HG02884 (cell line): ENCODE measurements at regions not wholly inside any gene's neighbourhood (a gene's known extent, or its start where the extent isn't known, plus 50 kb on each side); places are given as distances from the start of the nearest gene placed in this dataset.

ENCODE experiments used
- ATAC-seq: cut with Tn5 transposase; IDR thresholded peaks from one replicate; pipeline ENCODE4 v1.9.1; 2021; ENCODE audit warnings: mild to moderate bottlenecking, moderate library complexity; ENCODE audit not compliant: unreplicated experiment

DNA sequence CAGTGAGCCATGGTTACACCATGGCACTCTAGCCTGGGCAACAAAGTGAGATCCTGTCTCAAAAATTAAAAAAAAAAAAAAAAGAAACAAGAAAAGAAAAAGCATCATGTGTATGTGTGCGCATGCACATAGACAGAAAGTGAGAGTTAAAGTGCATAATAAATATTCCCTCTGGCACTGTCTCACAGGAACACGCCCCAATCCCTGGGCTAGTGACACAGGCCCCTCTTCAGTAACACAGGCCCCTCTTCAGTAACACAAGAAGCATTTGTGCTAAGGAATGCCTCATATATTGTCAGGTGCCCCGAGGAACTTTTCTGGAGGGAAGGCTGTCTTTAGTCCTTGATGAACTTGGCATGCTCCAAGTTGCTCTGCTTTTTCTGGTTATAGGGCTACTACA lies 57.5 kb downstream of the RPL27A start:
- ATAC-seq: no peak

DNA sequence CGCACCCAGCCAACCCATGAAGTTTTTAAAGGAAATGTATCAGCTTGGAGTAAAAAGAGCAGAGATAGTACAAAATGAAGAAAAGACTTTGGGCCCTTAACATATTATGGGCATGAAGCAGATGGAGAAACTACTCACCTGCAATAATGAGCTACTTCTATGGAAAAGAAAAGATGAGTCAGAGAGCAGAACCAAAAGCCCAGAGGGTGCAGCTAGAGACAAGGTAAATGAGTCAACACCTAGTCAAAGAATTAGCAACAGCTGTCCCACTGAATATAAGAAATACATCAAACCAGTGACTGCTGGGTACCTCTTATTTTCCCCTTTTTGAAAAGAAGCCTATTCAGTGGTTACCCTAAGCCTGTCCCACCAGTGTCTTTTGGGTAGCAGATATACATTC lies 61.8 kb downstream of the RPL27A start:
- ATAC-seq: no peak

DNA sequence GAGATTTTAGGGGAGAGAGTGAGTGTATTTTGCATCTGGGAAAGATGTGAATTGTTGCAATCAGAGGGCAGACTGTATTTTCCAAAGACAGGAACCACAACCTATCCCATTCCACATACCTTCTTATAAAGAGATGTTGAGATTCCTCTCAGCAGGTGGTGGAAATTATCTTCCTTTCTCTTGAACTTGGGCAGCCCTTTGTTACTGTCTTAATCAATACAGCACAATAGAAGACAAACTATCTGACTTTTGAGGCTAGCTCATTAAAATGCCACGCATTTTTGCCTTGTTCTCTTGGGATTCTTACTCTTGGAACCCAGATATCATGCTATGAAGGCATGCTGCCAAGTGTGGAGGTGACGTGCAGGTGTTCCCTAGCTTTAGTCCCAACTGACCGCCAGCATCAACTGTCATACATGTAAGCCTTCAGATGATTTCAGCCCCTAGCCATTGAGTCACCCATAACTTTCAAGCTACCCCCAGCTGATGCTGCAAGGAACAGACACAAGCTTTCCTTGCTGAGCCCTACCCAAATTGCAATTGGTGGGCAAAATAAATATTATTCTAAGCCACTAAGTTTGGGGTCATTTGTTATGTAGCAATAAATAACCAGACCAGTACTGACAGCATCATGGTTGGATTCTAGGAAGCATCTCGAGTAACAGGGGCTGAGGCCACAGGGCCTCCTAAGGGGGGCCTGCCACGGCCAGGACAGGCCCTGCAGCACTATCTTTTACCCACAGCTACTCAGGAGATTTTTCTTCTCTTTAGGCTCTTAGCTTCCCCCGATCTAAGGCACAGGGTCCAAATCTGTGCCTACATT lies 63.0 kb downstream of the RPL27A start:
- ATAC-seq: no peak

DNA sequence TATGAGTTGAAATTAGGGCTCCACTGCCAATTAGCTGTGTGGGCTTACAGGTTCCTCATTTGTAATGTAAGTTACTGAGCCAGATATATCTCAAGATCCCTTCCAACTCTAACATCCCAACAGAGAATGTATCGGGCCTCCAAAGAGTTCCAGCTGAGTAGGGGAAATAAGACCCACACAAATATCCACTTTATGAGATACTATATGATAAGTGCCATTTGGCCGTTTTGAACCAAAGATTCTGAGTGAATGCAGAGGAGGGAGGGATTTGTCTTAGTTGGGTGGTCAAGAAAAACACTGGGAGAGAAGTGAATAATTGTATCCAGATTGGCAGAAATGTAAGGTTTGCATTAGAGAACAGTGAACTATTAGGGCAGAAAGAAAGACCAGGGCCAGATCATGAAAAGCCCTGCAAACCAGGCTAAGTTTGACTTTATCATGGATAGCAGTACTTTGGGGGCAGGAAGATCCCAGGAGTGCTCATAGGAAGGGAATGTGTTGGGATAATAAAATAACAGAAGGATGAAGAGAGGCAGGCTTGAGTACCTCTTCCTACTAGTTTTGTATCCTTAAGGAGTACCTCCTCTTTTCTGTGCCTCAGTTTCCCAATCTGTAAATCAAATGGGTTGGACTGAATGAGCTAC lies 63.9 kb downstream of the RPL27A start:
- no peak for ATAC-seq

DNA sequence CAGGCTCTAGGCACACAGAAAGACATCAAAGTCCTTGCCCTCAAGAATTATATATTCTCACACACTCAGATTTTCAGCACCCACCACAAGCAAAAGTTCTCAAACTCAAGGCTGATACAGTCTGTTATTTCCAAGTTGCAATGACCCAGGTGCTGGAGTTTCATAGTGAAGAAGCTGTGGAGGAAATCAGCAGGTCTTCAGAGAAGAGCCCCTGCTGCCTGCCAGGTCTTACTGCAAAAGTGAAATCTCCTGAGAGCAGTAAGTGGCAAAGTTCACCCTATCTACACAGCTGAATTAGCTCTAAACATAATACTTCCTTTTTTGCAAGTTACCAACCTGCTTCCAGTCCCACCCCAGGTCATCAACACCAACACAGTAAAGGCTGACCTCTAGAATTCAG lies 64.6 kb downstream of the RPL27A start:
- ATAC-seq: no peak

DNA sequence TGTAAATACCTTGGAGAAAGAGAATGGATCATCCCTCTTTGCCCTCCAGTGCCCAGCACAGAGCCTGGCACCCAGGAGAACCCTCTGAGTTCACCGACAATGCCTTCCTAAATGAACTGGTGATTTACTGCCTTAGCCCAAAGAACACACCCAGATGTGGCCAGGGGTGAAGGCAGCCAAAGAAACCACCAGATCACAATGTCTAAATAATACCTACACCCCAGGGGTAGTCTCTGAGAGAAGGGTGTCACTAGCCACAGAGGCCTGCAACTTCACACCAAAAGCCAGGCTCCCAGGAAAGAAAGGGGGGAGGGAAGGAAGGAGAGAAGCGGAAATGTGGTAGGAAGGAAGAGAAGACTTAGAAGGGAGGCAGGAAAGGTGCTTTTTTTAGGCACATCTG lies 65.7 kb downstream of the RPL27A start:
- ATAC-seq: no peak

DNA sequence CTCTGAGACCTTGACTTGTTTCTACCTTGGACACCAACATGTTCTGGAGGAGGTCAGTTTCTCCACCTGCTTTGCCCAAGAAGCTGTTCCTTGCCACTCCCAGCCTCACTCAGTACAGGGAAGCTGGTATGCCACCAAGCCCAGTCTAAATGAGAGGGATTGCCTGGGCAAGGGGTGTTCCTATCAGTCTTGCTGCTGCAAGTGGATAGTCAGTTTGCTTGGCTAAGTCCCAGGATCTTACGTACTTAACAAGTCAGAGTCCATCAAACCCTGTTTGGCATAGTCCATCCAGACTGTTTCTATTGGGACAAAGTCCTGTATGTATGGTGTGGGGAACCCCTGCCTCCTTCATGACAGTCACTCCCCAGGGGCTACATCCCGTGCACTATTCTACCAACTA lies 66.6 kb downstream of the RPL27A start:
- no peak for ATAC-seq

DNA sequence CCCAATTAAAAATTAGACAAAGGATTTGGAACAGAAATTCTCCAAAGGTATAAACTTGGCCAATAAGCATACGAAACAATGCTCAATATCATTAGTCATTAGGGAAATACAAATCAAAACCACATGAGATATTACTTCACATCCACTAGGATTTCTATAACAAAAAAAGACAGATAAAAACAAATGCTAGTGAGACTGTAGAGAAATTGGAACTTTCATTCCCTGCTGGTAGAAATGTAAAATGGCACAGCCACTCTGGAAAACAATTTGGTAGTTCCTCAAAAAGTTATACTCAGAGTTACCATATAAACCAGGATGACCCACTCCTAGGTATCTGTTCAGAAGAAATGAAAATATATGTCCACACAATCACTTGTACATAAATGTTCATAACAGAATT lies 71.6 kb downstream of the RPL27A start:
- no peak for ATAC-seq

DNA sequence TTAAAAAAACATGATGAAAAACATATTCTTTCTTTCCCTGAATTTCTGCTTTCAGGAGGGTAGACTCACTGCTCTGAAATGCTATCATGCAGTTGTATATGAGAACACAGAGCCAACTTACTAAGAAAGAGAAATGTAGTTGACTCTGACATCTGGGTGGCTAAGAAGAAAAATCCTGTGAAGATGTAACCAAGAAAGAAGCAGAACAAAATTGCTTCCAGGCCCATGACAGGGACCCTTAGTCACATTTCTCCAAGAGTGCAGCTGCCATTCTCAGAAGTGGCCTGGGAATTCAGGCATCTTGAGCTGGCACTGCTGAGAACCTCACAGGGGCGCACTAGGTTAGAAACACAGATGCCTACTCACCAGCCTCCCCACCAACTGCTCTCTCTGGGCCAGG lies 73.6 kb downstream of the RPL27A start:
- ATAC-seq: no peak

DNA sequence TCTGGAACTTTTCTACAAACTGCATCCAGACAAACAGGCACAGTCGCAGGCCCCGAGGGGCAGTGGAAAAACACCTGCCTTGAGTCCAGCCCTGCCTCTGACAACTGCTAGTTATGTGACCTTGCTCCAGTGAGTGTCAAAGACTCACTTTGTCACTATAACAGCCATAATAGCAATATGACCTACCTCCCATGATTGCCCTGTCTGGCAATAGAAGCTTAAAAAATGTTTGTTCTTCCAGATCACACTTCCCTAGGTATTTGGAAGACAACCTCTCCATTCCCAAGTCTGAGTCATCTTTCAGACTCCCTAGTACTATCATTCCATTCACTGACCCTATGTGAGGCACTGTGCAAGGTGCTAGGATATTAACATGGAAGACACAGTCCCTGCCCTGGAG lies 74.5 kb downstream of the RPL27A start:
- no peak for ATAC-seq

DNA sequence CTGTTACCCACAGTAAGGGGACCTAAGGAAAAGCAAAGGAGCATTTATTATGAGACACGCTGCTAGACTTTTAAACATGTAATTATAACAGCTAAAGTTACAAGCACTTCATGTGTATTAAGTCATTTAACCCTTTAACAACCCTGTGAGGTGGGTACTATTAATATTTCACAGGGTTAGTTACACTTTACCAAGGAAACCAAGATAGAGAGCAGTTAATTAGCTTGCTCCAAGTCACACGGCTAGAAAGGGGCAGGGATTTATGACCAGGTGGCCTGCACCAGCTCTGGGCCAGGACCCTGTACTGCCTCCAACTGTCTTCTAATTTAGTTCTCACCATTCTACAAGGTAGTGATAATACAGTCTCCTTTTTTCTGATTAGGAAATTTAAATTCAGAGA lies 74.9 kb downstream of the RPL27A start:
- no peak for ATAC-seq

DNA sequence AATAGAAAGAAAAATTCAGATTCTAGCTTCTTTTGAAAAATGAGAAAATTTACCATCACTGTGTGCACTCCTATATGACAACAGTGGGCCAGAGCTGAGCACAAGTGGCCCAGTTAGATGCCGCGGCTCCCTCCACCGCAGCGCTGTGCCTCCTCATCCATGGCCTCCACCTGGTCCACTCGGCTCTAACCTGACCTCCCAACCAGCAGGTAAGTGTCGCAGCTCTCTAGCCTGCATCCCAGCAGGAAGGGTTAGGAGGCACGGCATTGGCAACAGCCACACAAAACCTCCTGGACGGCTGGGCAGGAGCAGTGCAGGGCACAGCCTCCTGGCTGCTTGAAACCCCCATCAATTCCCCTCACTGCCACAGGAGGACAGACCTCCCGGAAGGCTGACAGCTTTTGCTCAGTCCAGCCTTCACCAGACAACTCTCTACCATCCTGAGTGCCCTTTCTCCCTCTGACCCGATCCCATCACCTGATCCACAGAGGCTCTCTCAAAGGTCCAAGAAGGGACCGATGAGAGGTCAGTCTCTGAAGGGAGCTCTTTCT lies 76.1 kb downstream of the RPL27A start:
- no peak for ATAC-seq

DNA sequence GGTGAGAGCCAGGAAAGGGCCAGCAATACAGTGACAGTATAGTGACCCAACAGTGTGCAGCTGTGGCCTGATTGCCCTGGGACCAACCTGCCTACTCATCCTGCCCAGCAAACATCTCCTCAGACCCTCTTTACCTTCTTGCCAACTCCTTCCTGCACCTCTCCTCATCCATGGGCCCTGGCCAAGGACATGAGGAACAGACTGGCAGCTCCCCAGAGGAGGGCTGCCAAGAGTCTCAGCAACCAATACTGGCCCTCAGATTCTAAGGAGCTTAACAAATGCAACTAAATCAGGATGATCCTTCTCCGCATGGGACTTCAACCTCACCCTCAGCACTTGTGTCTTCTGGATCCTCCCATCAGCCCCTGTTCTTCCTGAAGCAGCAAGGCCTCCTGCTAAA lies 77.0 kb downstream of the RPL27A start:
- ATAC-seq: no peak

DNA sequence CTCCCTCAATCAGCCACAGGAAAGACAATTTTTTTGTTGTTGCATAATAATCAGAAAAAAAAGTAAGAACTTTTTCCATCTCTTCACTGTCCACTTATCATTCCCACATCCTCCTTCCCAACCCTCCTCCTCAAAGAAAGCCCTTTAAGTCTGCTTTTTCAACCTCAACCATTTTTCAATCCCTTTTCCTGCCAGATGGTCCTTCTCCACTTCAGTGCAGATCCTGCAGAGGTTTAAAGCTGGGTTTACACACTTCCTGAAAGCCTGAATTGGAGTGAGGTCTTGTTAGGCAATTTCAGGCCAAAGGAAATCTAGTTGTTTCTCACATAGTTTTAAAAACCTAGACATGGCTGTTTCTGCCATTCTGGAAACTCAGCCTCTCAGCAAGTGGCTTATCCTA lies 78.3 kb downstream of the RPL27A start:
- no peak for ATAC-seq

DNA sequence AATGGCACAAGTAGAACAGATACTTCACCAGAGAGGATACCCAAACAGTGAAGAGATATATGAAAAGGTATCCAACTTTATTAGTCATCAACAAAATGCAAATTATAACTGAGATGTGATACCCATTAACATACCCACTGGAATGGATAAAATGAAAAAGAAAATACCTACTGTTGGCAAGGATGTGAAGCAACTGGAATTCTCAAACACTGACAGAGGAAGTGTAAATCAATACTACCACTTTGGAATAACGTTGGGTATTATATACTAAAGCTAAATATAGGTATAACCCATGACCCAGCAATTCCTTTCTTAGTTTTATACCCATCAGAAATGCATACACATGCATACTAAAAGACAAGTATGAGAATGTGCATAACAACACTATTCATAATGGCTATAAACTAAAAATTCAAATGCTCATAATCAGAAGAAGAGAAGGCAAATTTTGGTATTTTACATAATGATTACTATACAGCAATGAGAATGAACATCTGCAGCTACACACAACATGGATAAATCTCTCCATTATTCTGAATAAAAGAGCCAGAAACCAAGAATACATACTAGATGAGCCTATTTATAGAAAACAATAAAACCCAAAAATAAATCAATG lies 80.6 kb downstream of the RPL27A start:
- no peak for ATAC-seq

DNA sequence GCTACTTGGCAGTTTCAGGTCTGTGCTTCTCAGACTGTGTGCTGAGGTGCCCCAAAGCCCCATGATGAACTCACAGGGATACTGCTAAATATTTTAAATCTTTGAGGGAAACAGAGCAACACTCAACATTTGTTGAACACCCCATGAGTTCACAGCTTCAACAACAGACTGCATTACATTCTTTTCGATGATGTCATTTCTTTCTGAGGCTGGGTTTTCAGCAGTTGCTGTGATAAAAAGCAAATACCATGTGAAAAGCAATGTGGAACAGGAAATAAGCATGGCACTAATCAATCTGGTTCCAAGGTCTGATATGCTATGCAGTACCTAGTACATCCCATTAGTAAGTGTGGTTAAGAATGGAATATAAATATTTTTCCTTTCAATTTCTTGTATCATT lies 82.7 kb downstream of the RPL27A start:
- ATAC-seq: no peak

DNA sequence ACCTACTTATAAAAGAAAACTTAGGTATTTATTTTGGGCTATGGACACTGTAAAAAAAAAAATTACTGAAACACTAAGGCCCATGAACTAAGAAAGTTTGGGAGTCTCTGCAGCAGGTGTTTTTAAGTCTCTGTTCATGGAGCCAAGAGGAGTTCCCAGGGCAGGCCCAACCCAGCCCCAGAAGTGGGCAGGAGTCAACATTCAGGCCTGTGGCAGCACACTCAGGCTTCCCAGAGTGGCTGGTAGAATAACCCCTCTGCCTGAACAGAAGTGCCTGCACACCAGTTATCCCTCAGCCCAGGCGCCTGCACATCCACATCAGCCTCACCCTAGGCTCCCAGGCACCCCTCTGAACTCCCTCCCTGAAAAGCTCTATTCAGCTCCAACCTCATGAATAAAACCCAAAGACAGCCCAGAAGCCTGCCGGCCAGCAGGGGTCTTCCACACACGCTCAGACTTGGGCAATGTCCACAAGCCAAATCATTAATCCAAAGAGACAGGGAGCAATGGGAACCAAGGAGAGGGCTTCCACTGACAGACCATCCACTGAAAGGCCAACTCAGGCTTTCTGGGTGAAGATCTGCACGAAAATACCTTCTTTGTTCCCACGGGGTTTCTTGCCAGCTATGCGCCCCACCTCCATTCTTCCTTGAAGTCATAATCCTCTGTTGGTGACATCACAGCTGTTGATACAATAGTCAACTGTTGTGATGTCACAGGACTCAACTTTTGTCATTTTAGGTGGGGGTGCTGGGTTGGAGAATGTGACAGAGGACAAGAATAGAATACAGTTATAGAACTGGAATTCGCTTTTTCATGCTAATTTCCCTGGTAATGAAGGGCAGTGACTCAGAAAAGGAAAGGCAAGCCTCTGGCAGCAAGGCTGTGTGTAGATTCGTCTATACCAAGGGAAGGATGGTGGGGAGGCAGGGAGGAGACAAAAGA lies 83.7 kb downstream of the RPL27A start:
- ATAC-seq: no peak

DNA sequence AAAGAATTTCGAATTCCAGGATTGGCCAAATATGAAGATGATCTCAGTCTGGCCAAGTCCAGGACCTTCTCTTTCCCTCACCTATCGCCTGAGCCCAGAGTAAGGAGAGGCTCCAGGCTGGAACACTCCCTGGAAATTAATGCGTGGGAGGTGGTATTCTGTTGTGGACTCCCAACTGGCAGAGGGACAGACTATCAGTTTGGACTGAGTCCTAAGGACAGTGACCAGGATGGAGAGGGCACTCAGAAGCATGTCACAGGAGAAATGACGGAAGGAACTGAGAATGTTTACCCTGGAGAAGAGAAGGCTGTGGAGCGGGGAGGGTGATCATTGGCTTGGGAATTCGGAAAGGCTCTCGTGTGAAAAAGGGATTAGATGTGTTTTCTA lies 84.4 kb downstream of the RPL27A start:
- ATAC-seq: no peak

DNA sequence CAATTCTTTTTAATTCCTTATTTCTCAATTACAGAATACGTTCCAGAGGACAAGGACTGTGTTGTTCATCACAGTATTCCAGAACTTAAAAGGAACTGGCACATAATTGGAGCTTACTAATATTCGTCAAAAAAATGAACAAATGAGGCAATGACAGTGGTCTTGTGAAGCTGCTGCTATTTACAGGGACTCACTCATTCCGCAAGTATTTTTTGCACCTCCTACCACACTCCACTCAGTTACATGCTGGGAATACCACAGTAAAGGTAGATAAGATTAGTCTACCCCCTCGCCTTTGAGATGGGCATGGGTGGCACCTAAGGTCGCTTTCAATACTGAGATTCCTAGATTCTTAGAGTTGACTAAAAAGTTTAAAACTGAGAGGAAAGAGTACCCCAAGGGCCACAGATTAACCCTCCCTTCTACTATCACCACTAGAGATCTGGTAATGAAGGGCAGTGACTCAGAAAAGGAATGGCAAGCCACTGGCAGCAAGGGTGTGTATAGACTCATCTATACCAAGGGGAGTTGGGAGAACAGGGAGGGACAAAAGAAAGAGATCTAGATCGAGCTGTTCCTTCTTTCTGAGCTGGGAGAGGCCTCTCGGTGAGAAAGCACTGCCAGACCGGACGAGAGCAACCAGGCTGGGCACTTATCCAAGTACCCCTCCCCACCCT lies 85.0 kb downstream of the RPL27A start:
- ATAC-seq: no peak

DNA sequence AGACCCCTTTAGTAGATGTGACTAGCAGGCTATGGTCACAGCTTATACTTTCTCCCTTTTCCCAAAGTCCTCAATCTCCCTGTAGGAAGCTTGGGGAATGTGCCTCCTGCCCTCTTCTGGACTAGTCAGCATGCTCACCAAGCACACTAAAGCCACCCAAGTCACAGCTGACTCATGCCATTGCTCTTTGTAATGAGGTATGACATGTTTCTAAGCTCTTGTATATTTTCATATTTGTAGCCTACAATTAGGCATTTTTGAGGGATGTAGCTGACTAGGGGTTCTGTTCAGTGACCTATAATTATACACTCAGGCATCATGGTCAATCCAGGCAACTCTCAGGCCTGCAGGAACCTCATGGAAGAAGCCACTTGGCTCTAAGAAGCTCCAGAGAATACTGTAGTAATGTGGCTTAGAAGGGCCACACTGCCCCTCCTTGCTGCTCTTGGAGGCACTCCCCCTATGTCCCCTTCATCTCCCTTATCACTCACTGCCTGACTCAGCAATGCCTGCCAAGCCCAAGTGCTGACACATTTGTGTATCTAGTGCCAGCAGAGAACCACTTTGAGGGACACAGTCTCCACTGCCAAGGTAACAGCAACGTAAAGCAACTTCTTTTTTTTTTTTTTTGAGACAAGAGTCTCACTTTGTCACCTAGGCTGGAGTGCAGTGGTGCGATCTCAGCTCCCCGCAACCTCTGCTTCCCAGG lies 86.2 kb downstream of the RPL27A start:
- ATAC-seq: no peak
